Stomach (tissue), 8 donors: ENCODE measurements at regions not wholly inside any gene's neighbourhood (a gene's known extent, or its start where the extent isn't known, plus 50 kb on each side); places are given as distances from the start of the nearest gene placed in this dataset.

Experiments
- DNase-seq, 2 donors: peaks; one replicate each; pipeline versions ENCODE4 v3.0.0 to v3.0.0-alpha.2; 2013 to 2019
- H3K27ac ChIP-seq, 5 donors: fragments of 200-600 bp in 4 of 5; sonication (generic) in 4 of 5; one replicate each; pipeline ENCODE4 v1.5.1; 2013 to 2019; ENCODE audit warnings: mild to moderate bottlenecking in 1 of 5, moderate library complexity in 1 of 5
- H3K27me3 ChIP-seq, 3 donors: fragments of 200-600 bp; sonication (generic); one replicate each; pipeline ENCODE4 v1.5.1; 2017 to 2019; ENCODE audit warnings: mixed run types in 1 of 3
- H3K36me3 ChIP-seq, 4 donors: fragments of 200-600 bp; sonication (generic); 1 replicate in 3 of 4; 2 replicates in 1 of 4; pipeline ENCODE4 v1.5.1; 2016 to 2019
- H3K4me1 ChIP-seq, 4 donors: fragments of 200-600 bp; sonication (generic); one replicate each; pipeline ENCODE4 v1.5.1; 2016 to 2019
- H3K4me3 ChIP-seq, 4 donors: fragments of 200-600 bp; sonication (generic) in 3 of 4; one replicate each; pipeline ENCODE4 v1.5.1; 2016 to 2019; ENCODE audit warnings: mild to moderate bottlenecking in 1 of 4
- H3K9me3 ChIP-seq, 4 donors: fragments of 200-600 bp; sonication (generic); one replicate each; pipeline ENCODE4 v1.5.1; 2016 to 2019
- CTCF ChIP-seq, 7 experiments: fragments of 450-650 bp in 4 of 7; fragments of 200-600 bp in 3 of 7; sonication (generic) in 3 of 7; IDR thresholded peaks; one replicate each; pipeline ENCODE4 v1.5.1; 2016 to 2019; ENCODE audit warnings: antibody characterized with exemption in 7 of 7, control low read depth in 2 of 7, mild to moderate bottlenecking in 1 of 7
- EP300 ChIP-seq: sonication (generic); formaldehyde crosslinking; IDR thresholded peaks from one replicate; pipeline ENCODE4 v1.6.1; 2017; ENCODE audit warnings: antibody characterized with exemption
- POLR2A ChIP-seq, 4 donors: fragments of 450-650 bp; IDR thresholded peaks; one replicate each; pipeline ENCODE4 v1.6.1; 2016; ENCODE audit warnings: antibody characterized with exemption in 4 of 4, control low read depth in 2 of 4, mild to moderate bottlenecking in 1 of 4, moderate library complexity in 1 of 4
- POLR2AphosphoS5 ChIP-seq, 3 donors: sonication (generic); formaldehyde crosslinking; IDR thresholded peaks; one replicate each; pipeline ENCODE4 v1.6.1; 2016; ENCODE audit warnings: antibody characterized with exemption in 3 of 3
- WGBS, 5 donors: extraction: QIAGEN DNeasy Blood & Tissue Kit in 3 of 5; methylation state at CpG; one replicate each; pipeline versions ENCODE4 v1.1.5 to v1.1.7; 2013 to 2018; 5-methylcytosine and 5-hydroxymethylcytosine counted together
- intact Hi-C: fragments of 100-400 bp; cut with DNase I; formaldehyde crosslinking; loops from one replicate; pipeline ENCODE4 v1.15.1; 2023; ENCODE audit warnings: low total_unique reads
- donor health status: healthy with polysubstance abuse.
- donor health status: Bipolar disorder and iron deficiency.
- donor health status: healthy.

- no peaks in the 10 kb centered on the region for H3K27me3 ChIP-seq
- H3K4me3 ChIP-seq: no peak overlapping the region
- intact Hi-C loops: no loop called here
- TF ChIP-seq POLR2AphosphoS5 (IDR thresholded peaks at IDR 0.05) (no peak), EP300 (no peak), POLR2A (IDR thresholded peaks at IDR 0.05) (no peak), CTCF (IDR thresholded peaks at IDR 0.05) (no peak)
- H3K36me3 ChIP-seq: no peaks in the 10 kb centered on the region
- DNase-seq: no peak
- no peaks in the 10 kb centered on the region for H3K4me1 ChIP-seq
- no peaks in the 10 kb centered on the region for H3K9me3 ChIP-seq
- no peak overlapping the region for H3K27ac ChIP-seq
- 81 to 92% (median 86%) methylated on average over 3 of the region's 3 CpGs for WGBS, 5 donors
Measured at GRCh38 chr13:88461272-88462009, 790.3 kb downstream of the SLITRK5 start.

- Histone ChIP-seq H3K27me3 (no peaks in the 10 kb centered on the region), H3K36me3 (no peaks in the 10 kb centered on the region), H3K27ac (no peak overlapping the region), H3K9me3 (no peaks in the 10 kb centered on the region), H3K4me3 (no peak overlapping the region), H3K4me1 (no peaks in the 10 kb centered on the region)
- TF ChIP-seq POLR2A (IDR thresholded peaks at IDR 0.05) (no peak), EP300 (no peak), CTCF (IDR thresholded peaks at IDR 0.05) (no peak), POLR2AphosphoS5 (IDR thresholded peaks at IDR 0.05) (no peak)
- intact Hi-C loops: no loop called here
- DNase-seq: no peak
- 74 to 79% (median 75%) methylated on average over 6 of the region's 6 CpGs for WGBS, 5 donors
Measured at GRCh38 chr13:88464851-88465250, 793.7 kb downstream of the SLITRK5 start.

- 76 to 83% (median 79%) methylated on average over 3 of the region's 3 CpGs for WGBS, 5 donors
- no peaks in the 10 kb centered on the region for H3K36me3 ChIP-seq
- no peaks in the 10 kb centered on the region for H3K9me3 ChIP-seq
- no peaks in the 10 kb centered on the region for H3K4me1 ChIP-seq
- DNase-seq: no peak
- H3K4me3 ChIP-seq: no peak overlapping the region
- H3K27me3 ChIP-seq: no peaks in the 10 kb centered on the region
- intact Hi-C loops: no loop called here
- H3K27ac ChIP-seq: no peak overlapping the region
- no peak for TF ChIP-seq EP300
- TF ChIP-seq CTCF (IDR thresholded peaks at IDR 0.05): no peak
- TF ChIP-seq POLR2A (IDR thresholded peaks at IDR 0.05): no peak
- no peak for TF ChIP-seq POLR2AphosphoS5 (IDR thresholded peaks at IDR 0.05)
Measured at GRCh38 chr13:88472316-88472715, 801.1 kb downstream of the SLITRK5 start.

- no peak for DNase-seq
- intact Hi-C loops: no loop called here
- peaks cover 0 to 18% (median 12%) of the 10 kb centered on the region in 4 donors for H3K9me3 ChIP-seq
- 77 to 87% (median 83%) methylated on average over 1 of the region's 1 CpG for WGBS, 5 donors
- H3K36me3 ChIP-seq: no peaks in the 10 kb centered on the region
- H3K27me3 ChIP-seq: no peaks in the 10 kb centered on the region
- H3K4me3 ChIP-seq: no peak overlapping the region
- TF ChIP-seq CTCF (IDR thresholded peaks at IDR 0.05): no peak
- no peak for TF ChIP-seq POLR2AphosphoS5 (IDR thresholded peaks at IDR 0.05)
- TF ChIP-seq EP300: no peak
- no peak for TF ChIP-seq POLR2A (IDR thresholded peaks at IDR 0.05)
- no peak overlapping the region for H3K27ac ChIP-seq
- no peaks in the 10 kb centered on the region for H3K4me1 ChIP-seq
Measured at GRCh38 chr13:88483202-88483601, 812.0 kb downstream of the SLITRK5 start.
